HEK293 (cell line): ENCODE measurements at regions not wholly inside any gene's neighbourhood (a gene's known extent, or its start where the extent isn't known, plus 50 kb on each side); places are given as distances from the start of the nearest gene placed in this dataset.

Experiments used
- CTCF ChIA-PET: fragments of 350-600 bp; formaldehyde crosslinking; extraction: SDS; loops from one replicate; lab custom pipeline; 2021; ENCODE audit warnings: antibody characterized with exemption; lab: Yijun Ruan, JAX
- POLR2A ChIA-PET: fragments of 300-600 bp; formaldehyde crosslinking; extraction: SDS; loops from one replicate; lab custom pipeline; 2020; ENCODE audit warnings: antibody characterized with exemption, inconsistent platforms; lab: Yijun Ruan, JAX
- H3K27ac ChIP-seq: fragments of 200-500 bp; sonication (Bioruptor generic); 2 replicates; pipeline ENCODE4 v1.5.1; 2014; ENCODE audit warnings: low read depth, low read length, control low read depth, inconsistent platforms; ENCODE audit errors: extremely low read depth
- H3K36me3 ChIP-seq, 2 experiments: fragments of 200-500 bp in 1 of 2; sonication (Bioruptor generic) in 1 of 2; 1 replicate in 1 of 2; 2 replicates in 1 of 2; pipeline ENCODE4 v1.5.1; 2014 to 2017; ENCODE audit warnings: inconsistent platforms in 2 of 2, low read length in 2 of 2; ENCODE audit not compliant: control insufficient read depth in 2 of 2, insufficient read depth in 1 of 2
- H3K4me1 ChIP-seq: fragments of 200-500 bp; sonication (Bioruptor generic); 2 replicates; pipeline ENCODE4 v1.5.1; 2014; ENCODE audit warnings: mild to moderate bottlenecking, low read length, inconsistent platforms; ENCODE audit not compliant: control insufficient read depth, insufficient read depth
- H3K4me3 ChIP-seq: 2 replicates; pipeline ENCODE4 v1.5.1; 2011; ENCODE audit warnings: low read depth, mild to moderate bottlenecking, control low read depth, low read length, moderate library complexity
- H3K9me3 ChIP-seq: fragments of 200-500 bp; sonication (Bioruptor generic); 2 replicates; pipeline ENCODE4 v1.5.1; 2014; ENCODE audit warnings: low read depth, low read length, inconsistent platforms; ENCODE audit not compliant: control insufficient read depth, insufficient read depth
- CTCF ChIP-seq: fragments of 450-650 bp; formaldehyde crosslinking; IDR thresholded peaks from 2 replicates; pipeline ENCODE4 v1.5.1; 2016; ENCODE audit warnings: missing biosample characterization, missing genetic modification characterization
- HOXC10 ChIP-seq: sonication (generic); formaldehyde crosslinking; IDR thresholded peaks from 2 replicates; pipeline ENCODE4 v1.8.1; 2023; ENCODE audit warnings: mild to moderate bottlenecking, missing genetic modification reagents
- KLF7 ChIP-seq: fragments of 450-650 bp; formaldehyde crosslinking; IDR thresholded peaks from 2 replicates; pipeline ENCODE4 v1.5.1; 2016; ENCODE audit warnings: missing biosample characterization, missing genetic modification characterization, borderline replicate concordance
- YY2 ChIP-seq: fragments of 450-650 bp; formaldehyde crosslinking; IDR thresholded peaks from 2 replicates; pipeline ENCODE4 v1.5.1; 2016; ENCODE audit warnings: missing biosample characterization, missing genetic modification characterization
- ZFP37 ChIP-seq: fragments of 450-650 bp; formaldehyde crosslinking; IDR thresholded peaks from 2 replicates; pipeline ENCODE4 v1.5.1; 2016; ENCODE audit warnings: missing biosample characterization, missing genetic modification characterization
- ZFP41 ChIP-seq: fragments of 450-650 bp; formaldehyde crosslinking; IDR thresholded peaks from 2 replicates; pipeline ENCODE4 v1.5.1; 2016; ENCODE audit warnings: missing biosample characterization, missing genetic modification characterization, borderline replicate concordance
- ZNF18 ChIP-seq: fragments of 450-650 bp; formaldehyde crosslinking; IDR thresholded peaks from 2 replicates; pipeline ENCODE4 v1.5.1; 2016; ENCODE audit warnings: missing biosample characterization, missing genetic modification characterization
- ZNF2 ChIP-seq: fragments of 450-650 bp; formaldehyde crosslinking; IDR thresholded peaks from 2 replicates; pipeline ENCODE4 v1.5.1; 2016; ENCODE audit warnings: missing biosample characterization, missing genetic modification characterization
- ZNF211 ChIP-seq: fragments of 450-650 bp; formaldehyde crosslinking; IDR thresholded peaks from 2 replicates; pipeline ENCODE4 v1.5.1; 2016; ENCODE audit warnings: low read depth, missing biosample characterization, missing genetic modification characterization
- ZNF221 ChIP-seq: fragments of 450-650 bp; formaldehyde crosslinking; IDR thresholded peaks from 2 replicates; pipeline ENCODE4 v1.5.1; 2017; ENCODE audit warnings: missing biosample characterization, missing genetic modification characterization, borderline replicate concordance
- ZNF274 ChIP-seq, 2 experiments: fragments of 200-500 bp in 1 of 2; fragments of 450-650 bp in 1 of 2; sonication (Bioruptor generic) in 1 of 2; formaldehyde crosslinking in 1 of 2; IDR thresholded peaks; 2 replicates each; pipeline versions ENCODE4 v1.5.1 to v1.6.1; 2014 to 2016; ENCODE audit warnings: borderline replicate concordance in 1 of 2, inconsistent platforms in 1 of 2, low read length in 1 of 2, missing biosample characterization in 1 of 2, missing genetic modification characterization in 1 of 2
- ZNF280D ChIP-seq: fragments of 450-650 bp; formaldehyde crosslinking; IDR thresholded peaks from 2 replicates; pipeline ENCODE4 v1.5.1; 2016; ENCODE audit warnings: missing biosample characterization, missing genetic modification characterization
- ZNF350 ChIP-seq: fragments of 450-650 bp; formaldehyde crosslinking; IDR thresholded peaks from 2 replicates; pipeline ENCODE4 v1.5.0; 2017; ENCODE audit warnings: missing biosample characterization, mild to moderate bottlenecking, missing genetic modification characterization
- ZNF354C ChIP-seq: fragments of 450-650 bp; formaldehyde crosslinking; IDR thresholded peaks from 2 replicates; pipeline ENCODE4 v1.5.1; 2016; ENCODE audit warnings: missing biosample characterization, missing genetic modification characterization, low read depth, borderline replicate concordance
- ZNF391 ChIP-seq: fragments of 450-650 bp; formaldehyde crosslinking; IDR thresholded peaks from 2 replicates; pipeline ENCODE4 v1.5.1; 2016; ENCODE audit warnings: low read depth, missing biosample characterization, missing genetic modification characterization, borderline replicate concordance
- ZNF416 ChIP-seq: fragments of 450-650 bp; formaldehyde crosslinking; IDR thresholded peaks from 2 replicates; pipeline ENCODE4 v1.5.1; 2016; ENCODE audit warnings: missing biosample characterization, missing genetic modification characterization
- ZNF473 ChIP-seq: fragments of 450-650 bp; formaldehyde crosslinking; IDR thresholded peaks from 2 replicates; pipeline ENCODE4 v1.5.1; 2017; ENCODE audit warnings: missing biosample characterization, missing genetic modification characterization
- ZNF488 ChIP-seq: fragments of 450-650 bp; formaldehyde crosslinking; IDR thresholded peaks from 2 replicates; pipeline ENCODE4 v1.5.1; 2016; ENCODE audit warnings: missing biosample characterization, missing genetic modification characterization
- ZNF510 ChIP-seq: fragments of 450-650 bp; formaldehyde crosslinking; IDR thresholded peaks from 2 replicates; pipeline ENCODE4 v1.5.1; 2018; ENCODE audit warnings: mild to moderate bottlenecking, missing genetic modification characterization, missing biosample characterization; ENCODE audit not compliant: insufficient replicate concordance
- ZNF530 ChIP-seq: fragments of 450-650 bp; formaldehyde crosslinking; IDR thresholded peaks from 2 replicates; pipeline ENCODE4 v1.5.1; 2016; ENCODE audit warnings: low read depth, missing biosample characterization, missing genetic modification characterization
- ZNF560 ChIP-seq: fragments of 450-650 bp; formaldehyde crosslinking; IDR thresholded peaks from 2 replicates; pipeline ENCODE4 v1.5.1; 2017; ENCODE audit warnings: missing biosample characterization, missing genetic modification characterization, borderline replicate concordance
- ZNF596 ChIP-seq: fragments of 450-650 bp; IDR thresholded peaks from 2 replicates; pipeline ENCODE4 v1.5.0; 2018; ENCODE audit warnings: missing biosample characterization, mild to moderate bottlenecking, missing genetic modification characterization, moderate library complexity
- ZNF654 ChIP-seq: fragments of 450-650 bp; formaldehyde crosslinking; IDR thresholded peaks from 2 replicates; pipeline ENCODE4 v1.5.1; 2016; ENCODE audit warnings: low read depth, missing biosample characterization, missing genetic modification characterization
- ZNF660 ChIP-seq: fragments of 450-650 bp; IDR thresholded peaks from 2 replicates; pipeline ENCODE4 v1.5.1; 2018; ENCODE audit warnings: missing biosample characterization, mild to moderate bottlenecking, missing genetic modification characterization
- ZXDB ChIP-seq: fragments of 450-650 bp; formaldehyde crosslinking; IDR thresholded peaks from 2 replicates; pipeline ENCODE4 v1.5.1; 2016; ENCODE audit warnings: missing biosample characterization, missing genetic modification characterization

- CTCF ChIA-PET = no interaction called here
- Histone ChIP-seq H3K9me3 (no peaks in the 10 kb centered on the region), H3K27ac (no peak overlapping the region), H3K4me3 (no peak overlapping the region), H3K4me1 (no peaks in the 10 kb centered on the region), H3K36me3 (no peaks in the 10 kb centered on the region)
- no peak for TF ChIP-seq ZNF354C (tag by site-specific recombination)
- no peak for TF ChIP-seq ZFP37 (tag by site-specific recombination)
- no peak for TF ChIP-seq ZNF221 (tag by site-specific recombination)
- no peak for TF ChIP-seq ZNF416 (tag by site-specific recombination)
- no peak for TF ChIP-seq ZXDB (tag by site-specific recombination)
- TF ChIP-seq ZNF530 (tag by site-specific recombination) = no peak
- no peak for TF ChIP-seq ZNF488 (tag by site-specific recombination)
- TF ChIP-seq ZFP41 (tag by site-specific recombination) = no peak
- no peak for TF ChIP-seq ZNF280D (tag by site-specific recombination)
- TF ChIP-seq ZNF274 (IDR thresholded peaks at IDR 0.05; ENCODE audit: low read length) = no peak
- TF ChIP-seq ZNF274 (tag by site-specific recombination; IDR thresholded peaks at IDR 0.05; ENCODE audit: borderline replicate concordance) = no peak
- no peak for TF ChIP-seq ZNF391 (tag by site-specific recombination)
- no peak for TF ChIP-seq ZNF596 (tag by site-specific recombination)
- POLR2A ChIA-PET = no interaction called here
Measured at GRCh38 chr18:38847326-38847725, 1281.7 kb upstream of the CELF4 start.

- no peaks in the 10 kb centered on the region for H3K36me3 ChIP-seq
- no peaks in the 10 kb centered on the region for H3K9me3 ChIP-seq
- H3K27ac ChIP-seq = no peak overlapping the region
- CTCF ChIA-PET = no interaction called here
- no peaks in the 10 kb centered on the region for H3K4me1 ChIP-seq
- POLR2A ChIA-PET = no interaction called here
- no peak overlapping the region for H3K4me3 ChIP-seq
- TF ChIP-seq KLF7 (no peak), ZNF510 (tag by site-specific recombination) (no peak), ZNF560 (tag by site-specific recombination) (no peak), ZNF416 (tag by site-specific recombination) (no peak), ZNF654 (tag by site-specific recombination) (no peak), ZNF660 (no peak), ZNF211 (tag by site-specific recombination) (no peak), YY2 (tag by site-specific recombination) (no peak), ZNF473 (tag by site-specific recombination) (no peak), CTCF (tag by site-specific recombination) (no peak), ZNF2 (no peak), ZNF280D (tag by site-specific recombination) (no peak), ZNF18 (tag by site-specific recombination) (no peak), ZNF350 (tag by site-specific recombination) (no peak), HOXC10 (CRISPR knock-in tag) (no peak)
Measured at GRCh38 chr18:38843291-38843690, 1277.7 kb upstream of the CELF4 start.
